ENCODE measurements at regions not wholly inside any gene's neighbourhood (a gene's known extent, or its start where the extent isn't known, plus 50 kb on each side); places are given as distances from the start of the nearest gene placed in this dataset.

DNA sequence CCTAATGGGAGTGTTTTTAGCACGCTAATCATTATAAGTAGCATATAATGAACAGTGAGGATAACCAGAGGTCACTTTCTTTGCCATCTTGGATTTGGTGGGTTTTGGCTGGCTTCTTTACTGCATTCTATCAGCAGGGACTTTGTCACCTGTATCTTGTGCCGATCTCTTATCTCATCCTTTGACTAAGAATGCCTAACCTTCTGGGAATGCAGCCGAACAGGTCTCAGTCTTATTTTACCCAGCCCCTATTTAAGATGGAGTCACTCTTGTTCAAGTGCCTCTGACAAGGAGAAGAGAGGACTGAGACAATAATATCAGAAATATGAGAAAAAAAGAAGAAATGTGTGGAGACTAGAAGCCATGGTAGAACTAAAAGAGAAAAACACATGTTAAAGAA lies 276.4 kb downstream of the TMX3 start:
- DNase-seq: no peak
- TF ChIP-seq, protein P1, sequence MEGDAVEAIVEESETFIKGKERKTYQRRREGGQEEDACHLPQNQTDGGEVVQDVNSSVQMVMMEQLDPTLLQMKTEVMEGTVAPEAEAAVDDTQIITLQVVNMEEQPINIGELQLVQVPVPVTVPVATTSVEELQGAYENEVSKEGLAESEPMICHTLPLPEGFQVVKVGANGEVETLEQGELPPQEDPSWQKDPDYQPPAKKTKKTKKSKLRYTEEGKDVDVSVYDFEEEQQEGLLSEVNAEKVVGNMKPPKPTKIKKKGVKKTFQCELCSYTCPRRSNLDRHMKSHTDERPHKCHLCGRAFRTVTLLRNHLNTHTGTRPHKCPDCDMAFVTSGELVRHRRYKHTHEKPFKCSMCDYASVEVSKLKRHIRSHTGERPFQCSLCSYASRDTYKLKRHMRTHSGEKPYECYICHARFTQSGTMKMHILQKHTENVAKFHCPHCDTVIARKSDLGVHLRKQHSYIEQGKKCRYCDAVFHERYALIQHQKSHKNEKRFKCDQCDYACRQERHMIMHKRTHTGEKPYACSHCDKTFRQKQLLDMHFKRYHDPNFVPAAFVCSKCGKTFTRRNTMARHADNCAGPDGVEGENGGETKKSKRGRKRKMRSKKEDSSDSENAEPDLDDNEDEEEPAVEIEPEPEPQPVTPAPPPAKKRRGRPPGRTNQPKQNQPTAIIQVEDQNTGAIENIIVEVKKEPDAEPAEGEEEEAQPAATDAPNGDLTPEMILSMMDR (IDR thresholded peaks at IDR 0.05): no peak
- no peaks in the 10 kb centered on the region for H3K4me1 ChIP-seq (ENCODE audit: low read depth)
- ATAC-seq: no peak
- no peak overlapping the region for H3K4me3 ChIP-seq
- H3K36me3 ChIP-seq (ENCODE audit: low read depth): no peaks in the 10 kb centered on the region
- intact Hi-C loops (cut with DNase I, micrococcal nuclease): no loop called here
- H3K9me3 ChIP-seq: no peaks in the 10 kb centered on the region

DNA sequence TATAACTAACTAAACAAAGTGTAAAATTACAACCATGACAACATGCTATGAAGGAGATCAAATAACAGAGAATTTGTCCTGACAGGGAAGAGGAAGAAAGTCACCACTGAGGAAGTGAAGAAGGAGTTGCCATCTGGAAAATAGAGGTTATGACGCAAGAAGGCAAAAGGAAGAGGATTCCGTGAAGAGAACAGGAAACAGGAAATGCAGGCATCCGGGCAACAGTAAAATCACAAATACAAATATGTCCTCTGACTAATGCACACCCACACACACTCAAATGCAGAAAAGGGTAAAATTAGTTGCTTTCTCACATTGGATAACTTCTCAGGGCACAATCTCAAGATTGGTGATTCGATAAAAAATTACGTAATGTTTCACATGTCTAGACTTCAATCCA lies 278.4 kb downstream of the TMX3 start:
- ATAC-seq (no peak), DNase-seq (no peak)
- intact Hi-C loops (cut with DNase I, micrococcal nuclease): no loop called here
- no peak overlapping the region for H3K4me3 ChIP-seq
- TF ChIP-seq, protein P1 (IDR thresholded peaks at IDR 0.05): no peak
- no peaks in the 10 kb centered on the region for H3K36me3 ChIP-seq (ENCODE audit: low read depth)
- no peaks in the 10 kb centered on the region for H3K4me1 ChIP-seq (ENCODE audit: low read depth)
- H3K9me3 ChIP-seq: no peaks in the 10 kb centered on the region

DNA sequence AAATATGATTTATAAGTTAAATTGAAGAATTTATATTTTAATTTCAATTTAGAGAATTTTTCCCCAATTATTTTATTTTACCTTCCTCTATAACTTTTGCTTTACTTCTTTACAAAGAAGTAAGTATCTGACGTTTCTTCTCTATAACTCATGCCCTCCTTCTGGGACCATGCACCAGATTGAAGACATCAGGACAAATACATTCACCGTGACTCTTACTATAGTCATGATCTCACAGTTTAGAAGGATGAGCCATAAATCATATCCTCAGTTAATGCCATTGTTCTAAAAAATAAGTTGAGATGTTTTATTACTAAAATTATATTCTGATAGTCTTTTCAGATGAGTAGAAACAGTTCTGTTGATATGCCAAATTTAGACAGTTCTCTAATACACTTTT lies 279.3 kb downstream of the TMX3 start:
- no peaks in the 10 kb centered on the region for H3K4me1 ChIP-seq (ENCODE audit: low read depth)

DNA sequence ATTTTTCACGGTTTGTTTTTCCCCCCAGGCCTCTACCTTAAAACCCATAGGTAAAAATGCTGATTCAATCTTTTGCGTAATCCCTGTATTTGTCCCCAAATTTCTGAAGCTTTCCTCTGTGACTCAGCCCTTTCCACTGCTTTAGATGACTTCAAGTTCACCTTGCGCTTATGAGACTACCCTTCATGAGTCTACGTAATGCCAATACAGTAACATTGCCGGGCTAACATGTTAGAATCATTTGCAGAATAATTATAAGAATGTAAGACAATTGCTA lies 283.0 kb downstream of the TMX3 start:
- Histone ChIP-seq H3K36me3 (ENCODE audit: low read depth) (no peaks in the 10 kb centered on the region), H3K4me3 (no peak overlapping the region), H3K9me3 (no peaks in the 10 kb centered on the region), H3K4me1 (ENCODE audit: low read depth) (no peaks in the 10 kb centered on the region)
- intact Hi-C loops (cut with DNase I, micrococcal nuclease): no loop called here
- ATAC-seq (no peak), DNase-seq (no peak)
- TF ChIP-seq, protein P1 (IDR thresholded peaks at IDR 0.05): no peak

More for the DNA sequence above, 279.3 kb downstream of the TMX3 start:
- Histone ChIP-seq H3K9me3 (no peaks in the 10 kb centered on the region), H3K36me3 (ENCODE audit: low read depth) (no peaks in the 10 kb centered on the region), H3K4me3 (no peak overlapping the region)
- TF ChIP-seq, protein P1 (IDR thresholded peaks at IDR 0.05): no peak
- ATAC-seq: no peak
- DNase-seq: no peak
- intact Hi-C loops (cut with DNase I, micrococcal nuclease): no loop called here

DNA sequence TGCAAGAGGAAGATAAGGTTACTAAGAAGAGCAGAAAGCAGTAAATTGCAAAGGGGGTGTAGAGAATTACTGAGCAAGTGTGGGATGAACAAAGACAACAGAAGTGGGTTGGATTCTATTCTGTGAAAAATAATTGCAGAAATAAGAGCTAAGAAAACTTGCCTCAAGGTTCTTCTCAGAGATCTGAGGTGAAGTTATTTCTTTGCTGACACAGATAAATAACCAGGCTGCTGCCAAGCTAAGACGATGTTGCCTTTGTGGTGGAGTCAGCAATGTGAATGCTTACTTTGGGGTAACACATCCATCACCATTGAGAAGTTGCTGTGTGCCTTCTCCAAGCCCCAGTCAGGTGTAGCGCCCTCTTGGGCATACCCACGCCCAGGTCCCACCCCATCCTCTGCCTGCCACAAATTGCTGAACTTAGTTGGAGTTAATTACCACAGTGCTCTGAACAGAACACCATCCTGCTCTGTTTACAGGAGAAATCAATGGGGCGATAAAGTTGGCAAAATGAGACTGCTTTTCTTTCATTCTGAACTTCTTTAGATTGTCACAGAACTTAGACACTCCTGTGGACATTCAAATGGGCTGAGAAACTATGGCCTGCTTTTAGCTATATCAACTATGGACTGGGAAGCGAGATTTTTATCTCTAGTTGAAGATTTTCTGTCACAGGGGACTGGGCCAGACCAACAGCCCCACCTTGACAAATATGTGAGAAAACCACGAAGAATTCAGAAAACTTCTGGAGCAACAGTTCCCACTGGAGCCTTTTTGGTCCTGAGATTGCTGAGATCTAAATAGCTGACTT lies 283.6 kb downstream of the TMX3 start:
- intact Hi-C loops (cut with DNase I, micrococcal nuclease): no loop called here
- no peaks in the 10 kb centered on the region for H3K36me3 ChIP-seq (ENCODE audit: low read depth)
- ATAC-seq: no peak
- no peaks in the 10 kb centered on the region for H3K9me3 ChIP-seq
- TF ChIP-seq, protein P1 (IDR thresholded peaks at IDR 0.05): no peak
- no peak for DNase-seq
- no peak overlapping the region for H3K4me3 ChIP-seq
- H3K4me1 ChIP-seq (ENCODE audit: low read depth): no peaks in the 10 kb centered on the region

DNA sequence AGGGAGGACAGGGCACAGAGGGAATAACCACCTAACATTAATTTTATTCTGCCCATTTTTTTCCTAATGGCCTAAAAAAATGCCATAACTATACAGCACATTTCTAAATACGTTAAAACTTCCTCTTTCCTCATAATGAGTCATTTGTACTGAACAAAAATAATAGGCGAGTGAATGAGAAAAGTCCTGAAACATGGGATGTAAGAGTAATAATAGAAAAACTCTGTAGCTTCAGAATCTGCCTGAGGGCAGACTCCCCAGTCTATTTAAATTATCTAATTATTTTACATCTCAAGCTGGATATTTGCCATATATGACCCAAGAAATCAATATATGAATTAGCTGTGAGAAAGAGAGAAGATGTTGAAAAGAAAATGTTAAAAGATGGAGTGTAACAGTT lies 285.1 kb downstream of the TMX3 start:
- H3K36me3 ChIP-seq (ENCODE audit: low read depth): no peaks in the 10 kb centered on the region
- H3K4me3 ChIP-seq: no peak overlapping the region
- no peaks in the 10 kb centered on the region for H3K4me1 ChIP-seq (ENCODE audit: low read depth)
- TF ChIP-seq, protein P1 (IDR thresholded peaks at IDR 0.05): no peak
- ATAC-seq (no peak), DNase-seq (no peak)
- no peaks in the 10 kb centered on the region for H3K9me3 ChIP-seq
- intact Hi-C loops (cut with DNase I, micrococcal nuclease): no loop called here
